ENCODE measurements at regions not wholly inside any gene's neighbourhood (a gene's known extent, or its start where the extent isn't known, plus 50 kb on each side); places are given as distances from the start of the nearest gene placed in this dataset.

- Histone ChIP-seq H2AFZ (replicated peaks; ENCODE audit: low read length, poor library complexity) (no peak overlapping the region), H3K14ac (replicated peaks; ENCODE audit: low read depth, low read length) (no peak overlapping the region), H3K27me3 (ENCODE audit: control insufficient read depth, insufficient read depth, low read length) (no peaks in the 10 kb centered on the region), H2AK9ac (replicated peaks; ENCODE audit: low read depth, low read length, poor library complexity) (no peak overlapping the region), H4K8ac (ENCODE audit: low read depth in 2 of 2, low read length in 2 of 2) (no peak overlapping the region), H3K23ac (ENCODE audit: low read depth, low read length) (no peak overlapping the region), H3K4me3 (ENCODE audit: insufficient read depth, low read depth, low read length) (no peak overlapping the region), H3K4me1 (ENCODE audit: control insufficient read depth, insufficient read depth, low read length) (no peaks in the 10 kb centered on the region), H2BK15ac (ENCODE audit: low read depth, low read length) (no peak overlapping the region), H3K27ac (ENCODE audit: insufficient read depth, low read length) (no peak overlapping the region), H3K9ac (ENCODE audit: low read depth, low read length) (no peak overlapping the region), H4K91ac (ENCODE audit: insufficient read depth, low read depth, low read length) (no peak overlapping the region), H3K79me1 (ENCODE audit: low read depth in 1 of 2, low read length in 2 of 2) (no peaks in the 10 kb centered on the region), H2BK5ac (ENCODE audit: low read depth, low read length, poor library complexity, severe bottlenecking) (no peak overlapping the region), H3K56ac (ENCODE audit: extremely low read depth, insufficient read depth, low read length) (no peak overlapping the region), H3K9me3 (ENCODE audit: control insufficient read depth, insufficient read depth, low read length) (peaks cover 10% of the 10 kb centered on the region; the same call in 1 of the 2 replicates), H4K20me1 (ENCODE audit: insufficient read depth, low read length) (no peaks in the 10 kb centered on the region), H2BK120ac (ENCODE audit: low read depth, low read length) (no peak overlapping the region), H2AK5ac (ENCODE audit: low read depth, low read length) (no peak overlapping the region), H3K18ac (ENCODE audit: low read depth, low read length) (no peak overlapping the region), H3K36me3 (ENCODE audit: control insufficient read depth, insufficient read depth, low read length) (no peaks in the 10 kb centered on the region), H3K4ac (ENCODE audit: low read depth, low read length) (no peak overlapping the region), H4K5ac (ENCODE audit: low read depth, low read length) (no peak overlapping the region), H3K9me1 (ENCODE audit: insufficient read depth, low read length) (no peaks in the 10 kb centered on the region), H3K4me2 (ENCODE audit: low read depth, low read length) (no peak overlapping the region), H2BK20ac (ENCODE audit: low read depth, low read length) (no peak overlapping the region)
- ChIA-PET CTCF (no interaction called here), POLR2A (ENCODE audit: unreplicated experiment) (no interaction called here)
- TF ChIP-seq BHLHE40 (IDR thresholded peaks at IDR 0.05; ENCODE audit: low read depth, low read length) (no peak), FOS (IDR thresholded peaks at IDR 0.05; ENCODE audit: low read depth, low read length) (no peak), RCOR1 (IDR thresholded peaks at IDR 0.05; ENCODE audit: insufficient replicate concordance, low read length) (no peak), MXI1 (IDR thresholded peaks at IDR 0.05; ENCODE audit: borderline replicate concordance, low read depth, low read length) (no peak), CEBPB (IDR thresholded peaks at IDR 0.05; ENCODE audit: low read depth, low read length) (no peak), RAD21 (IDR thresholded peaks at IDR 0.05; ENCODE audit: low read length) (no peak), CHD1 (IDR thresholded peaks at IDR 0.05; ENCODE audit: low read depth, low read length) (no peak)
- no peak for ATAC-seq (ENCODE audit: low read depth)
- no TSS peak for BruUV-seq (replicated peaks)
- no CpG with 5 or more reads among the region's 3 CpGs for WGBS, 2 experiments (ENCODE audit: extremely low coverage in 2 of 2, insufficient read length in 1 of 2)
- intact Hi-C loops (cut with micrococcal nuclease), result no loop called here
- dilution Hi-C loops (cut with HindIII; ENCODE audit: low sequenced_read_pairs, unreplicated experiment), result no loop called here
- DNase-seq, result no peak
- in situ Hi-C loops (cut with MboI; ENCODE audit: low sequenced_read_pairs), result no loop called here
These were observed 828.0 kb downstream of the GRID1 start for GRCh38 chr10:85538601-85539000.
